ENCODE measurements at regions not wholly inside any gene's neighbourhood (a gene's known extent, or its start where the extent isn't known, plus 50 kb on each side); places are given as distances from the start of the nearest gene placed in this dataset.

- Histone ChIP-seq H3K4me2 (ENCODE audit: low read length) (no peak overlapping the region), H3K27me3 (ENCODE audit: insufficient read depth, low read length) (no peaks in the 10 kb centered on the region), H3K4me3 (replicated peaks in 1 of 2; ENCODE audit: low read depth in 1 of 2, low read length in 2 of 2) (no peak overlapping the region), H3K36me3 (ENCODE audit: control insufficient read depth in 1 of 2, insufficient read depth in 2 of 2, low read length in 2 of 2) (no peaks in the 10 kb centered on the region), H2AFZ (ENCODE audit: low read depth, low read length, poor library complexity, severe bottlenecking) (no peak overlapping the region), H3K9me2 (ENCODE audit: insufficient read depth) (no peaks in the 10 kb centered on the region), H4K20me1 (ENCODE audit: insufficient read depth) (no peaks in the 10 kb centered on the region), H3K79me2 (ENCODE audit: insufficient read depth, low read length) (no peaks in the 10 kb centered on the region), H3K9me3 (ENCODE audit: control insufficient read depth in 1 of 2, insufficient read depth in 1 of 2, low read depth in 1 of 2, low read length in 2 of 2) (no peaks in the 10 kb centered on the region), H3K27ac (ENCODE audit: low read depth, low read length) (no peak overlapping the region), H3K4me1 (ENCODE audit: control insufficient read depth in 1 of 2, insufficient read depth in 2 of 2, low read length in 2 of 2) (no peaks in the 10 kb centered on the region), H3K9ac (ENCODE audit: low read length) (no peak overlapping the region)
- BruUV-seq (replicated peaks) = no TSS peak
- intact Hi-C loops (cut with micrococcal nuclease) = no loop called here
- DNase-seq (ENCODE audit: low read depth, low spot score) (no peak), ATAC-seq (no peak)
- TF ChIP-seq CEBPB (IDR thresholded peaks at IDR 0.05; ENCODE audit: low read depth) (no peak), SP1 (IDR thresholded peaks at IDR 0.05; ENCODE audit: low read depth) (no peak)
- TF ChIP-seq, protein P1, sequence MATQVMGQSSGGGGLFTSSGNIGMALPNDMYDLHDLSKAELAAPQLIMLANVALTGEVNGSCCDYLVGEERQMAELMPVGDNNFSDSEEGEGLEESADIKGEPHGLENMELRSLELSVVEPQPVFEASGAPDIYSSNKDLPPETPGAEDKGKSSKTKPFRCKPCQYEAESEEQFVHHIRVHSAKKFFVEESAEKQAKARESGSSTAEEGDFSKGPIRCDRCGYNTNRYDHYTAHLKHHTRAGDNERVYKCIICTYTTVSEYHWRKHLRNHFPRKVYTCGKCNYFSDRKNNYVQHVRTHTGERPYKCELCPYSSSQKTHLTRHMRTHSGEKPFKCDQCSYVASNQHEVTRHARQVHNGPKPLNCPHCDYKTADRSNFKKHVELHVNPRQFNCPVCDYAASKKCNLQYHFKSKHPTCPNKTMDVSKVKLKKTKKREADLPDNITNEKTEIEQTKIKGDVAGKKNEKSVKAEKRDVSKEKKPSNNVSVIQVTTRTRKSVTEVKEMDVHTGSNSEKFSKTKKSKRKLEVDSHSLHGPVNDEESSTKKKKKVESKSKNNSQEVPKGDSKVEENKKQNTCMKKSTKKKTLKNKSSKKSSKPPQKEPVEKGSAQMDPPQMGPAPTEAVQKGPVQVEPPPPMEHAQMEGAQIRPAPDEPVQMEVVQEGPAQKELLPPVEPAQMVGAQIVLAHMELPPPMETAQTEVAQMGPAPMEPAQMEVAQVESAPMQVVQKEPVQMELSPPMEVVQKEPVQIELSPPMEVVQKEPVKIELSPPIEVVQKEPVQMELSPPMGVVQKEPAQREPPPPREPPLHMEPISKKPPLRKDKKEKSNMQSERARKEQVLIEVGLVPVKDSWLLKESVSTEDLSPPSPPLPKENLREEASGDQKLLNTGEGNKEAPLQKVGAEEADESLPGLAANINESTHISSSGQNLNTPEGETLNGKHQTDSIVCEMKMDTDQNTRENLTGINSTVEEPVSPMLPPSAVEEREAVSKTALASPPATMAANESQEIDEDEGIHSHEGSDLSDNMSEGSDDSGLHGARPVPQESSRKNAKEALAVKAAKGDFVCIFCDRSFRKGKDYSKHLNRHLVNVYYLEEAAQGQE (IDR thresholded peaks at IDR 0.05; ENCODE audit: low read depth) = no peak
- CTCF ChIA-PET = no interaction called here
- RAD21 ChIA-PET (ENCODE audit: low non-redundant PET in 1 of 2, low total read pairs in 2 of 2, uncharacterized antibody in 2 of 2, unreplicated experiment in 2 of 2) = no interaction called here
- POLR2A ChIA-PET = no interaction called here
Observed at GRCh38 chr6:80976336-80976735, 776.1 kb downstream of the TENT5A start.

GRCh38 chr6:80974579-80974978 lies 777.9 kb downstream of the TENT5A start:
- no peaks in the 10 kb centered on the region for H3K9me3 ChIP-seq (ENCODE audit: control insufficient read depth in 1 of 2, insufficient read depth in 1 of 2, low read depth in 1 of 2, low read length in 2 of 2)
- H3K4me3 ChIP-seq (replicated peaks in 1 of 2; ENCODE audit: low read depth in 1 of 2, low read length in 2 of 2) = no peak overlapping the region
- no peaks in the 10 kb centered on the region for H3K36me3 ChIP-seq (ENCODE audit: control insufficient read depth in 1 of 2, insufficient read depth in 2 of 2, low read length in 2 of 2)
- no peaks in the 10 kb centered on the region for H3K27me3 ChIP-seq (ENCODE audit: insufficient read depth, low read length)
- ChIA-PET POLR2A (no interaction called here), RAD21 (ENCODE audit: low non-redundant PET in 1 of 2, low total read pairs in 2 of 2, uncharacterized antibody in 2 of 2, unreplicated experiment in 2 of 2) (no interaction called here), CTCF (no interaction called here)
- H2AFZ ChIP-seq (ENCODE audit: low read depth, low read length, poor library complexity, severe bottlenecking) = no peak overlapping the region
- no peak for DNase-seq (ENCODE audit: low read depth, low spot score)
- H3K79me2 ChIP-seq (ENCODE audit: insufficient read depth, low read length) = no peaks in the 10 kb centered on the region
- TF ChIP-seq, protein P2, sequence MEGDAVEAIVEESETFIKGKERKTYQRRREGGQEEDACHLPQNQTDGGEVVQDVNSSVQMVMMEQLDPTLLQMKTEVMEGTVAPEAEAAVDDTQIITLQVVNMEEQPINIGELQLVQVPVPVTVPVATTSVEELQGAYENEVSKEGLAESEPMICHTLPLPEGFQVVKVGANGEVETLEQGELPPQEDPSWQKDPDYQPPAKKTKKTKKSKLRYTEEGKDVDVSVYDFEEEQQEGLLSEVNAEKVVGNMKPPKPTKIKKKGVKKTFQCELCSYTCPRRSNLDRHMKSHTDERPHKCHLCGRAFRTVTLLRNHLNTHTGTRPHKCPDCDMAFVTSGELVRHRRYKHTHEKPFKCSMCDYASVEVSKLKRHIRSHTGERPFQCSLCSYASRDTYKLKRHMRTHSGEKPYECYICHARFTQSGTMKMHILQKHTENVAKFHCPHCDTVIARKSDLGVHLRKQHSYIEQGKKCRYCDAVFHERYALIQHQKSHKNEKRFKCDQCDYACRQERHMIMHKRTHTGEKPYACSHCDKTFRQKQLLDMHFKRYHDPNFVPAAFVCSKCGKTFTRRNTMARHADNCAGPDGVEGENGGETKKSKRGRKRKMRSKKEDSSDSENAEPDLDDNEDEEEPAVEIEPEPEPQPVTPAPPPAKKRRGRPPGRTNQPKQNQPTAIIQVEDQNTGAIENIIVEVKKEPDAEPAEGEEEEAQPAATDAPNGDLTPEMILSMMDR (IDR thresholded peaks at IDR 0.05 in 2 of 3, conservative IDR thresholded peaks at IDR 0.05 in 1 of 3; ENCODE audit: borderline replicate concordance in 1 of 3, insufficient read depth in 1 of 3, low read depth in 2 of 3, low read length in 2 of 3) = no peak
- H3K9ac ChIP-seq (ENCODE audit: low read length) = no peak overlapping the region
- intact Hi-C loops (cut with micrococcal nuclease) = no loop called here
- BruUV-seq (replicated peaks) = no TSS peak
- no peak for ATAC-seq
- H3K9me2 ChIP-seq (ENCODE audit: insufficient read depth) = no peaks in the 10 kb centered on the region
- no peak overlapping the region for H3K27ac ChIP-seq (ENCODE audit: low read depth, low read length)
- no peak overlapping the region for H3K4me2 ChIP-seq (ENCODE audit: low read length)
- 0 out of 4 replicates have a peak, but pooled peaks cover 0 to under 1% of the 10 kb centered on the region in 2 experiments for H3K4me1 ChIP-seq (ENCODE audit: control insufficient read depth in 1 of 2, insufficient read depth in 2 of 2, low read length in 2 of 2)
- no peaks in the 10 kb centered on the region for H4K20me1 ChIP-seq (ENCODE audit: insufficient read depth)
